ENCODE measurements at regions not wholly inside any gene's neighbourhood (a gene's known extent, or its start where the extent isn't known, plus 50 kb on each side); places are given as distances from the start of the nearest gene placed in this dataset.

- TF ChIP-seq, protein P1, sequence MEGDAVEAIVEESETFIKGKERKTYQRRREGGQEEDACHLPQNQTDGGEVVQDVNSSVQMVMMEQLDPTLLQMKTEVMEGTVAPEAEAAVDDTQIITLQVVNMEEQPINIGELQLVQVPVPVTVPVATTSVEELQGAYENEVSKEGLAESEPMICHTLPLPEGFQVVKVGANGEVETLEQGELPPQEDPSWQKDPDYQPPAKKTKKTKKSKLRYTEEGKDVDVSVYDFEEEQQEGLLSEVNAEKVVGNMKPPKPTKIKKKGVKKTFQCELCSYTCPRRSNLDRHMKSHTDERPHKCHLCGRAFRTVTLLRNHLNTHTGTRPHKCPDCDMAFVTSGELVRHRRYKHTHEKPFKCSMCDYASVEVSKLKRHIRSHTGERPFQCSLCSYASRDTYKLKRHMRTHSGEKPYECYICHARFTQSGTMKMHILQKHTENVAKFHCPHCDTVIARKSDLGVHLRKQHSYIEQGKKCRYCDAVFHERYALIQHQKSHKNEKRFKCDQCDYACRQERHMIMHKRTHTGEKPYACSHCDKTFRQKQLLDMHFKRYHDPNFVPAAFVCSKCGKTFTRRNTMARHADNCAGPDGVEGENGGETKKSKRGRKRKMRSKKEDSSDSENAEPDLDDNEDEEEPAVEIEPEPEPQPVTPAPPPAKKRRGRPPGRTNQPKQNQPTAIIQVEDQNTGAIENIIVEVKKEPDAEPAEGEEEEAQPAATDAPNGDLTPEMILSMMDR (IDR thresholded peaks at IDR 0.05; ENCODE audit: poor library complexity) = no peak
- TF ChIP-seq EZH2 (IDR thresholded peaks at IDR 0.05; ENCODE audit: borderline replicate concordance) = no peak
Measured at GRCh38 chr1:68313735-68314134, 81.4 kb upstream of the WLS start.
